ENCODE measurements at regions not wholly inside any gene's neighbourhood (a gene's known extent, or its start where the extent isn't known, plus 50 kb on each side); places are given as distances from the start of the nearest gene placed in this dataset.

GRCh38 chr1:217141711-217142110 is 418.5 kb upstream of the ESRRG start:
- TF ChIP-seq EP300 (IDR thresholded peaks at IDR 0.05), result no peak
- TF ChIP-seq, protein P1, sequence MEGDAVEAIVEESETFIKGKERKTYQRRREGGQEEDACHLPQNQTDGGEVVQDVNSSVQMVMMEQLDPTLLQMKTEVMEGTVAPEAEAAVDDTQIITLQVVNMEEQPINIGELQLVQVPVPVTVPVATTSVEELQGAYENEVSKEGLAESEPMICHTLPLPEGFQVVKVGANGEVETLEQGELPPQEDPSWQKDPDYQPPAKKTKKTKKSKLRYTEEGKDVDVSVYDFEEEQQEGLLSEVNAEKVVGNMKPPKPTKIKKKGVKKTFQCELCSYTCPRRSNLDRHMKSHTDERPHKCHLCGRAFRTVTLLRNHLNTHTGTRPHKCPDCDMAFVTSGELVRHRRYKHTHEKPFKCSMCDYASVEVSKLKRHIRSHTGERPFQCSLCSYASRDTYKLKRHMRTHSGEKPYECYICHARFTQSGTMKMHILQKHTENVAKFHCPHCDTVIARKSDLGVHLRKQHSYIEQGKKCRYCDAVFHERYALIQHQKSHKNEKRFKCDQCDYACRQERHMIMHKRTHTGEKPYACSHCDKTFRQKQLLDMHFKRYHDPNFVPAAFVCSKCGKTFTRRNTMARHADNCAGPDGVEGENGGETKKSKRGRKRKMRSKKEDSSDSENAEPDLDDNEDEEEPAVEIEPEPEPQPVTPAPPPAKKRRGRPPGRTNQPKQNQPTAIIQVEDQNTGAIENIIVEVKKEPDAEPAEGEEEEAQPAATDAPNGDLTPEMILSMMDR (IDR thresholded peaks at IDR 0.05), result no peak
